ENCODE measurements at regions not wholly inside any gene's neighbourhood (a gene's known extent, or its start where the extent isn't known, plus 50 kb on each side); places are given as distances from the start of the nearest gene placed in this dataset.

GRCh38 chr7:16344927-16345326, 76.4 kb downstream of the CRPPA start:
- DNase-seq, result no peak
- Histone ChIP-seq H3K36me3 (no peaks in the 10 kb centered on the region), H3K9me3 (peaks cover 0 to 25% (median 16%) of the 10 kb centered on the region in 11 donors), H3K27me3 (no peaks in the 10 kb centered on the region), H3K27ac (no peak overlapping the region), H3K4me3 (no peak overlapping the region), H3K4me1 (peaks cover 0 to 31% (median 10%) of the 10 kb centered on the region in 9 donors)
- TF ChIP-seq CTCF (IDR thresholded peaks at IDR 0.05), result no peak
- ATAC-seq, result no peak
- 35 to 51% methylated on average over 1 of the region's 1 CpG for WGBS, 2 donors
- intact Hi-C loops (cut with DNase I), result no loop called here

GRCh38 chr7:16343612-16344011, 77.7 kb downstream of the CRPPA start:
- Histone ChIP-seq H3K36me3 (no peaks in the 10 kb centered on the region), H3K4me1 (peaks cover 0 to 31% (median 10%) of the 10 kb centered on the region in 9 donors), H3K4me3 (no peak overlapping the region), H3K27ac (no peak overlapping the region), H3K27me3 (no peaks in the 10 kb centered on the region), H3K9me3 (peaks cover 0 to 27% (median 17%) of the 10 kb centered on the region in 11 donors)
- DNase-seq (no peak), ATAC-seq (no peak)
- intact Hi-C loops (cut with DNase I), result no loop called here
- 95 to 97% methylated on average over 5 of the region's 5 CpGs for WGBS, 2 donors
- no peak for TF ChIP-seq CTCF (IDR thresholded peaks at IDR 0.05)

- no peak overlapping the region for H3K27ac ChIP-seq
- H3K4me3 ChIP-seq, result no peak overlapping the region
- no peak for ATAC-seq
- H3K4me1 ChIP-seq, result peaks cover 0 to 5% (median 0%) of the 10 kb centered on the region in 9 donors
- 97% methylated on average over 1 of the region's 1 CpG for WGBS, 2 donors
- no peaks in the 10 kb centered on the region for H3K27me3 ChIP-seq
- no peaks in the 10 kb centered on the region for H3K36me3 ChIP-seq
- TF ChIP-seq CTCF (IDR thresholded peaks at IDR 0.05), result no peak
- H3K9me3 ChIP-seq, result peaks cover 0 to 54% (median 8%) of the 10 kb centered on the region in 11 donors
- intact Hi-C loops (cut with DNase I), result no loop called here
- DNase-seq, result no peak
These were observed 83.3 kb downstream of the CRPPA start for GRCh38 chr7:16338065-16338464.

GRCh38 chr7:16326106-16326505, 95.2 kb downstream of the CRPPA start:
- Histone ChIP-seq H3K9me3 (peaks cover 0 to 5% (median 0%) of the 10 kb centered on the region in 11 donors), H3K36me3 (no peaks in the 10 kb centered on the region), H3K4me1 (peaks cover 0 to 11% (median 0%) of the 10 kb centered on the region in 9 donors), H3K4me3 (no peak overlapping the region), H3K27ac (no peak overlapping the region), H3K27me3 (no peaks in the 10 kb centered on the region)
- DNase-seq (no peak), ATAC-seq (no peak)
- intact Hi-C loops (cut with DNase I), result no loop called here
- no peak for TF ChIP-seq CTCF (IDR thresholded peaks at IDR 0.05)

Data from heart right ventricle (tissue), 16 donors.